Psoas muscle (tissue), 7 donors: ENCODE measurements at regions not wholly inside any gene's neighbourhood (a gene's known extent, or its start where the extent isn't known, plus 50 kb on each side); places are given as distances from the start of the nearest gene placed in this dataset.

ENCODE experiments used
- ATAC-seq, 4 donors: fragments of 200-7000 bp; cut with Tn5 transposase; one replicate each; pipeline ENCODE4 v1.9.1; 2020; ENCODE audit warnings: moderate library complexity in 3 of 4, mild to moderate bottlenecking in 2 of 4
- DNase-seq, 2 donors: peaks; one replicate each; pipeline ENCODE4 v3.0.0-alpha.2; 2020
- H3K27ac ChIP-seq: fragments of 200-600 bp; one replicate; pipeline ENCODE4 v1.8.0; 2022
- H3K27me3 ChIP-seq, 3 donors: fragments of 200-600 bp in 1 of 3; one replicate each; pipeline versions ENCODE4 v1.6.1 to v1.8.0; 2013 to 2022; ENCODE audit warnings: low read length in 2 of 3, mild to moderate bottlenecking in 2 of 3, moderate library complexity in 1 of 3; ENCODE audit not compliant: insufficient read depth in 3 of 3
- H3K36me3 ChIP-seq, 2 donors: fragments of 200-600 bp in 1 of 2; one replicate each; pipeline versions ENCODE4 v1.6.1 to v1.8.0; 2013 to 2022; ENCODE audit warnings: low read depth in 1 of 2, mild to moderate bottlenecking in 1 of 2, moderate library complexity in 1 of 2; ENCODE audit not compliant: insufficient read depth in 1 of 2
- H3K4me1 ChIP-seq: fragments of 200-600 bp; one replicate; pipeline ENCODE4 v1.8.0; 2022
- H3K4me3 ChIP-seq: fragments of 200-600 bp; one replicate; pipeline ENCODE4 v1.8.0; 2022; ENCODE audit warnings: mild to moderate bottlenecking
- H3K9me3 ChIP-seq: fragments of 200-600 bp; one replicate; pipeline ENCODE4 v1.8.0; 2022
- WGBS, 3 donors: extraction: QIAGEN DNeasy Blood & Tissue Kit; methylation state at CpG; one replicate each; pipeline versions ENCODE4 v1.1.6 to v1.1.7; 2013; 5-methylcytosine and 5-hydroxymethylcytosine counted together
- intact Hi-C, 2 donors: fragments of 100-400 bp; cut with DNase I; formaldehyde crosslinking; loops; one replicate each; pipeline versions ENCODE4 v1.11.0 to v1.14.2; 2022
- TF ChIP-seq, protein P1 (sequence below): fragments of 200-600 bp; IDR thresholded peaks from one replicate; pipeline ENCODE4 v1.8.0; 2022; ENCODE audit warnings: antibody characterized with exemption
- donor health status: healthy with polysubstance abuse.
- donor health status: DM: no; HTN: no; CAD: no; lungs with moderate emphysema.
- donor health status: Bipolar disorder and iron deficiency.
- donor health status: healthy.
- donor health status: DM: yes; HTN: yes; CAD: no.
- donor health status: DM: no; HTN: no; CAD: no.
- donor health status: DM: yes; HTN: yes; CAD: no.

DNA sequence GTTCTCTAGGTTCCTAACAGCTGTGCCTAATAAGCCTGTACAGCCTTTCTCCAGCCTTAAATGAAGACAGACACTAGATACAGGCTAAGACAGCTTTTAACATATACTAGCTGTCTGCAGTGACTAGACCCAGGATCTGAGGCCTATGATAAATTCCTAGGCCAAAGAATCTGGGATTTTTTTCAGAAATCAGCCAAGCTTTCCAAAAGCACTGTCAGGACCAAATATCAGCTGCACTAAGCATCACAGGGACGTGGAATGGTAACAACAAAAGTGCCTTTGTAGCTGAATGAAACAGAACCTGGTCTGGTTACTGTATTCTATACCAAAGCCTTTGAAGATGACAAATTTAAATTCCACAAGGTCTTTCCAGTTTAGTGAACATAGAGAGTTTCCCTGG, 77.9 kb upstream of the DOCK9 start:
- WGBS, 3 donors, result 83 to 92% (median 88%) methylated on average over 1 of the region's 1 CpG
- TF ChIP-seq, protein P1, sequence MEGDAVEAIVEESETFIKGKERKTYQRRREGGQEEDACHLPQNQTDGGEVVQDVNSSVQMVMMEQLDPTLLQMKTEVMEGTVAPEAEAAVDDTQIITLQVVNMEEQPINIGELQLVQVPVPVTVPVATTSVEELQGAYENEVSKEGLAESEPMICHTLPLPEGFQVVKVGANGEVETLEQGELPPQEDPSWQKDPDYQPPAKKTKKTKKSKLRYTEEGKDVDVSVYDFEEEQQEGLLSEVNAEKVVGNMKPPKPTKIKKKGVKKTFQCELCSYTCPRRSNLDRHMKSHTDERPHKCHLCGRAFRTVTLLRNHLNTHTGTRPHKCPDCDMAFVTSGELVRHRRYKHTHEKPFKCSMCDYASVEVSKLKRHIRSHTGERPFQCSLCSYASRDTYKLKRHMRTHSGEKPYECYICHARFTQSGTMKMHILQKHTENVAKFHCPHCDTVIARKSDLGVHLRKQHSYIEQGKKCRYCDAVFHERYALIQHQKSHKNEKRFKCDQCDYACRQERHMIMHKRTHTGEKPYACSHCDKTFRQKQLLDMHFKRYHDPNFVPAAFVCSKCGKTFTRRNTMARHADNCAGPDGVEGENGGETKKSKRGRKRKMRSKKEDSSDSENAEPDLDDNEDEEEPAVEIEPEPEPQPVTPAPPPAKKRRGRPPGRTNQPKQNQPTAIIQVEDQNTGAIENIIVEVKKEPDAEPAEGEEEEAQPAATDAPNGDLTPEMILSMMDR, result no peak
- Histone ChIP-seq H3K4me1 (no peaks in the 10 kb centered on the region), H3K27me3 (no peaks in the 10 kb centered on the region), H3K27ac (no peak overlapping the region), H3K36me3 (no peaks in the 10 kb centered on the region), H3K9me3 (no peaks in the 10 kb centered on the region), H3K4me3 (no peak overlapping the region)
- DNase-seq (no peak), ATAC-seq (no peak)
- intact Hi-C loops, result no loop called here

DNA sequence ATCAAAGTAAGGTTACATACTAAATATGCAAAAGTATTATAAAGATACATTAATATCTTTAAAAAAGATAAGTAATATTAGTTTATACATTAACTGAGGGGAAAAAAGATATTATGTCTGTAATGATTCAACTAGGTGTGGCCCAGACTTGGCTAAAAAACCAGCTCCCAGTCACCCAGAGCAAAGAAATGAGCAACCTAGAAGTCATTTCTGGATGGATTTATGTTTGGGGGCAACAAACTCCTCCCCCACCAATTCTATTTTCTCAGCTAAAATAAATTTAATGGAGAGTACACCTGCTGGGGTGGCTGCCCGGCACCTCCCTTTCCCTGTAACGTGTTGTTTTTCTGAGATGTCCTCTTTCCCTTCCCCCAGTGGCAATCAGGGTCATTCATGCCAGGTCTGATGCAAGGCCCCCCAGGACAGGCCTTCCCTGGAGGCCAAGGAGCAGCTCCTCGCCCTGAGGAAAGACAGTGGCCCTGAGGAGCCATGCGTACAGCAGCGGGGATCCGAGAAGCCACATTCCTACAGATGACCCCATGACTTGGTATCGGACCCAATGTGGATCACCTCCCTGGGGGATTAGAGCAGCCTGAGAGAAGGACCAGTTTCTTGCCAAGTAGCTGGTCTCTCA, 78.6 kb upstream of the DOCK9 start:
- DNase-seq, result no peak
- WGBS, 3 donors, result 76 to 88% (median 79%) methylated on average over 7 of the region's 7 CpGs
- H3K4me1 ChIP-seq, result no peaks in the 10 kb centered on the region
- no peak overlapping the region for H3K27ac ChIP-seq
- intact Hi-C loops, result no loop called here
- TF ChIP-seq, protein P1, result no peak
- H3K4me3 ChIP-seq, result no peak overlapping the region
- ATAC-seq, result peak in 1 of 4 donors; percentile 37
- H3K27me3 ChIP-seq, result no peaks in the 10 kb centered on the region
- no peaks in the 10 kb centered on the region for H3K9me3 ChIP-seq
- no peaks in the 10 kb centered on the region for H3K36me3 ChIP-seq

DNA sequence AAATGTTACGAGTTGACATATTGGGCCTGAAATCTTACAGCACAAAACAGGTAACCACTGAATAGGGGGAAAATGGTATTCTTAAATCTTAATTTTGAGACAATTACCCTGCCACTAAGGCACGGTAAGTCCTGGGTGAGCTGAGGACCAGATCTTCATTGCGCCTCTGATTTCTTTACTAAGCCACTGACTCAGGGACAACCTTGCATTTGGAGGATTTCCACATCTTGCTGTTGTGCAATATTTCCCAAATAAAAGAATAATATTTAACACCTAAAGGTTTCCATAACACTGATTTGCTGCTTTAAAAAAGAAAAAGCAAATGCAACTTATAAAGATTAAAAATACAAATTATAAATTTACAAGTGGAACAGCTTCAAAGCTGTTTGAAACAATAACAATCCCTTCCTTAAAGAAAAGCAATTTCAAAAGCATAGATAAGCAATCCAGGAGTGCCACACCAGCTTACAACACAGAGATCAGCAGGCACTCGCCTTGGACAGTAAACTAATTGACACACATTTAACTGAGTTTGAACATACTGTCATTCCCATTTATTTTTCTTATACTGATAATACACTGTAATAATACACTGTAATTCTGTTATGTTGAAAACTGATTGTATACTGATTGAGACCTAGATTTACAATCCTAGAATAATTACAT, 79.6 kb upstream of the DOCK9 start:
- no peak overlapping the region for H3K27ac ChIP-seq
- 87 to 89% (median 89%) methylated on average over 4 of the region's 4 CpGs for WGBS, 3 donors
- no peaks in the 10 kb centered on the region for H3K36me3 ChIP-seq
- ATAC-seq, result peak in 2 of 4 donors; percentile 53 to 68
- intact Hi-C loops, result no loop called here
- no peaks in the 10 kb centered on the region for H3K27me3 ChIP-seq
- TF ChIP-seq, protein P1, result no peak
- H3K4me3 ChIP-seq, result no peak overlapping the region
- H3K4me1 ChIP-seq, result no peaks in the 10 kb centered on the region
- H3K9me3 ChIP-seq, result no peaks in the 10 kb centered on the region
- DNase-seq, result no peak

DNA sequence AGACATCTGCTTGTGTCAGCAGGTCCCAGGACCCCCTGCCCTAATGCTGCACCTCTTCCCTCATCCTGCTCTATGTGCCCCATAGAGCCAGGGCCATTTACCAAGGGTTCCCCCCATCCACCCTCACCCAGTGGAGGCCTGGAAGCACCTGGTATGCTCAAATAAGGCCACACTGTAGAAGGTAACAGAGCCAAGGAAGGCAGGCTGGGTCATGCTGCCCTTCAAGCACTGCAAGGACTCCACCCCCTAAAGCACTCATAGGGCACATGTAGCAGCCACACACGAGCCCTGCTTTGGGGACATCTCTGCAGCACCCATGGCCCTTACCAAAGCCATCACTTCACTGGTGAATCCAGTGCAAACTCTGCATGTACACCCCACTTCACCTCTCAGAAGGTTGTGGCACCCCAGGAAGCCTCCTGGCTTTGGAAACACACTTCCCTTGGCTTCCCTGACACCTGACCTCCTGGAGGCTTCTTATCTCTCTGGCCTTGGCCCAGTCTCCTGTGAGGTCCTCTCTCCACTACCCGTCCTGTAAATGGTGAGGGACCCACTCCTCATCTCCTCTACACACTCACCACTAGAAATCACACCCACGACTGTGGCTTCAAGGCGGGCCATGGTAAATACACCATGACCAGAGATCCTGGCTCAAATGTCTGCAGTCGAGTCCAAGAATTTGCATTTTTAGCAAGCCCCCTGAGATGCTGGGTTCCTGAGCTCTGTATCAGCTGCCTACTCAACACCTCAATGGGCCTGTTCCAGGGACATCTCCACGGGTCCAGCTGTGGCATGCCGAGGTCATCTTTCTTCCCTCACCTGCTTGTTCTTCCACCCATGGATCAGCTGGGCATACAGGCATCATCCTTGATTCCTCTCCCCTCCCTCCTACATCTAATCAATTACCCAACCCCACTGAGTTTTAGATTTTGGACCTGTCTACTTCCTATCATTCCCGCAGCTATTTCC, 80.9 kb upstream of the DOCK9 start:
- intact Hi-C loops, result no loop called here
- H3K27ac ChIP-seq, result no peak overlapping the region

More for the DNA sequence above, 80.9 kb upstream of the DOCK9 start:
- DNase-seq (no peak), ATAC-seq (no peak)
- Histone ChIP-seq H3K36me3 (no peaks in the 10 kb centered on the region), H3K9me3 (no peaks in the 10 kb centered on the region), H3K4me3 (no peak overlapping the region), H3K27me3 (no peaks in the 10 kb centered on the region), H3K4me1 (no peaks in the 10 kb centered on the region)
- WGBS, 3 donors, result 60 to 75% (median 69%) methylated on average over 8 of the region's 8 CpGs
- TF ChIP-seq, protein P1, result no peak
